Colon (tissue), 2 donors: ENCODE measurements at regions not wholly inside any gene's neighbourhood (a gene's known extent, or its start where the extent isn't known, plus 50 kb on each side); places are given as distances from the start of the nearest gene placed in this dataset.

Experiments used
- FAIRE-seq: peaks from 2 replicates; lab custom pipeline; 2012; peaks lifted over from hg19 to GRCh38; lab: Jason Lieb, UNC
- donor health status: control.
- donor health status: control.

- no peak for FAIRE-seq
Measured at GRCh38 chr15:97026781-97027180, 696.3 kb downstream of the NR2F2 start.

DNA sequence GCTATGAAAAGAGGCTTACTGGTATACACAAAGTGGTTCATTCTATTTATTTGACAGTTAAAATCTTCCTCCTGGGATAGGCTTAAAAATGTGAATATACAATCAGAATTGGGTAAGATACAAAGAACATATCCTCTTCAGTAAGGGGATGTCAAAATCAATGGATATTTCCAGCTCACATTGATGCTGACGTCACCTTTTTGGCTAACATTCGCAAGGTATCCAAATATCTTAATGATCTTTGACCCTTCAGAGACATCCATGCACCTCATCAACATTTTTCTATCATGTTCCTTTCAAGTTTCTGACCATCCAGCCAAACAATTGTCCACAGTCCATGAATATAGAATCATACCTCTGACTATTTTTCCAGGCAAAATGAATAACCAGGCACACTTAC is 697.3 kb downstream of the NR2F2 start:
- FAIRE-seq: no peak

GRCh38 chr15:97030251-97030650 is 699.8 kb downstream of the NR2F2 start:
- no peak for FAIRE-seq

- FAIRE-seq: no peak
Measured at GRCh38 chr15:97036301-97036700, 705.8 kb downstream of the NR2F2 start.

- FAIRE-seq: no peak
Measured at GRCh38 chr15:97037080-97037479, 706.6 kb downstream of the NR2F2 start.

GRCh38 chr15:97045666-97046421 is 715.3 kb downstream of the NR2F2 start:
- FAIRE-seq: no peak

DNA sequence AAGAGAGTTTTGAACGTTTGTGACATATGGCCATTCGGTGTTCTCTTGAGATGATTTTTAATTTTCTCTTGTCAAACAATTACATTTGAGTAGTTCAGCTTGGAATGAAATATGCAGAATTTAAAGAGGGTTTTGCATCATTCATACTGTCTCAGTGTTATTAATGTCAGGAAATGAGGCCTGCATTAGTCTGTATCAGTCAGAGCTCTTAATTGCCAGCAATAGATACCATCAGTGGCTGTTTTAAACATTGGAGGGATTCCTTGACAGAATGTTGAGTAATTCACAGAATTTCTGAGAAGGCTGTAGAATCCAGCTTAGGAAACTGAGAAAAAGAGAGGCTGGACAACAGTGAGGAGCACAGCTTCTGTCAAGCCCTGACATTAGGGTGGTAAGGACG is 722.0 kb downstream of the NR2F2 start:
- FAIRE-seq: no peak

- FAIRE-seq: no peak
Measured at GRCh38 chr15:97053635-97054034, 723.1 kb downstream of the NR2F2 start.

- no peak for FAIRE-seq
Measured at GRCh38 chr15:97057503-97057902, 727.0 kb downstream of the NR2F2 start.

- FAIRE-seq: no peak
Measured at GRCh38 chr15:97059281-97059680, 728.8 kb downstream of the NR2F2 start.

DNA sequence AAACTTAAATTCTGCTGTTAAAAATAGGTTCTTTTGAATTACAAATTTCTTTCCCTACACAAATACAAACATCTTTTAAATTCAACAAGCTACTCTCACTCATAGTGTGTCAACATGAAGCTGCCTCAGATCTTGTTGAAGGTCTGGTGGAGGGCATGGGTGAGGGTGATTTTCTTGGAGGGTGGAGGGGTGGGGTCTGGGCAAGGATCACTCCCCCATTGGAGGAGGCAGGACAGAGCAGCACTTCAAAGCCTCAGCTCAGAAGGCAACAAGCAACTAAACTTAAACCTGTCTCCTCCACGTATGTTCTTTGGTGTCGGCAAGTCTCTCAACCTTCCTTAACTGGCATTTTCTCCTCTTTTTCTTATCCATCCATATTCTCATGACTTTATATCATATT is 730.9 kb downstream of the NR2F2 start:
- no peak for FAIRE-seq

DNA sequence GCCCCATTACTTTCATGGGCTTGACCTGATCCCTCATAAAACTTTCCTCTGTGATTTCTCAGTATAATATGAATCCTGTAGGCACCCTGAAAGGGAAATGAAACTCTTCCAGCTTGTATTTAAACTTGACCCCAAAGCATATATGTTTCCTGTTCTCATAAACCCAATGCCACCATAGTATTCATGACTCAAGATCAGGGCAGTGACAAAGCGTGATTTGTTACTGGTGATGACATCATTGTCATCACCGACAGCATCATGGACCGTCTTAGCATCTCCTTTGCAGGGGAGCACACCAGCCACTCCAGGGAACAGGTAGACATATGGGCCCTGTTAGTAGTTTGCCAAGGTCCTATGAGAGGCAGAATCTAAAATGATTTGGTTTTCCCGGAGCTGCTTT is 741.2 kb downstream of the NR2F2 start:
- FAIRE-seq: no peak

DNA sequence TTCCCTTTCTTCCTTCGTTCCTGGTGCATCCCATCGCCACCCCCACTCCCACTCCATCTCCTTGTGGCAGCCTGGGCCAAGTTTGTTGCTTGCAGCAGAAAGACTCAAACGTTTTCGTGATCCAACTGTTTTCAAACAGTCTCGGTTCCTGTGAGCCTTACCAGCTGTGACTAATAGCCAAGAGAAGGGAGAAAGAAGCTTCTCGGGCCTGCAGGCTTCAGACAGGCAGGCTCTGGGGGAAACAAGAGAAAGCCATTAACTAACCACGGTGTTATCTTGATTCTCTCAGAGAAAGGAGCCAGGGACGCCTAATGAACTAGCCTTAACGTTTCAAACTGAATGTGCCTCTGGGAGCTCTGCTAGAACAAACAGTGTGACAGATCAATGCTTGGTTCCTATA is 742.0 kb downstream of the NR2F2 start:
- no peak for FAIRE-seq

- FAIRE-seq: no peak
Measured at GRCh38 chr15:97076011-97076410, 745.5 kb downstream of the NR2F2 start.

GRCh38 chr15:97077975-97078374 is 747.5 kb downstream of the NR2F2 start:
- no peak for FAIRE-seq

DNA sequence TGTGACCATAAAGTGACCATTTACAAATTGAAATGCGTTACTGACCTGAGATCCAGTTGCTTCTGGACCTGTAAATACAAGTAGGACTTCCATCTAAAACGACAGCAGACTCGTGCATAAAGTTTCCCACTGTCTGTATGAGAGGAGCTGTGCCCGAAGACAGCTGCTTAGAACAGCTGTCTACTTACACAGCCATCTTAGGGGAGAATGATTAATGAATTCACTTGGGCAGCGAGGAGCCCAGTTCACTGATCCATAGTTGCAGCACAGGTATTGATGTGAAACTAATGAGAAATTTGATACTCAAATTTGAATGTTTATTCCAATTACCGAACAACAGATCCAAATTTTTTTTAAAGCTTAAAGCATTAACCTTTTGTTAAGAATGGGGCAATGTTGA is 748.1 kb downstream of the NR2F2 start:
- FAIRE-seq: no peak

DNA sequence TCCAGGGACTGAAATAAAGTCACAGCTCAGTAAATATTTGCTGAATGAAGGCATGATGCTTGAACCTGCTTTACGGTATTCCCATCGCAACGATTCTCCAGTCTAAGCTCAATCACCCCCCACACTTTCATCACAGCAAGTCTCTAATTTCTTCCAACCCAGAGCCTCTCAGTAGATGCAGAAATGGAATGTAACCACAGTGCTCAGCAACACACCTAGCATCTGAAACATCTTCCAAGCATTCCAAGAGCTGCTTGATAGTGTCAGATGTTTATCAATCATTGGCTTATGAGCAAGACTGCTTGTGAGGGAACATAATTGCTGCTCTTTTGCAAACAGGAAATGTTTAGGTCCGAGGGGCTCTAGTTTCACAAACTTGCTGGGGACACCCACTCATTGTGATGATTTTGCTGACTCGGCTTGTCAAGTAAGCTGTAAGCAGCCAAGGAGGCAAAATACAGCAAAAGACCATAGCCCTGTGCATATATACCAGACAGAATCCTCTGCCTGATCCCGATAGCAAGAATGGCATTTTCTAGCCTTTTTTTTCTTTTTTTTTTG is 751.2 kb downstream of the NR2F2 start:
- no peak for FAIRE-seq

DNA sequence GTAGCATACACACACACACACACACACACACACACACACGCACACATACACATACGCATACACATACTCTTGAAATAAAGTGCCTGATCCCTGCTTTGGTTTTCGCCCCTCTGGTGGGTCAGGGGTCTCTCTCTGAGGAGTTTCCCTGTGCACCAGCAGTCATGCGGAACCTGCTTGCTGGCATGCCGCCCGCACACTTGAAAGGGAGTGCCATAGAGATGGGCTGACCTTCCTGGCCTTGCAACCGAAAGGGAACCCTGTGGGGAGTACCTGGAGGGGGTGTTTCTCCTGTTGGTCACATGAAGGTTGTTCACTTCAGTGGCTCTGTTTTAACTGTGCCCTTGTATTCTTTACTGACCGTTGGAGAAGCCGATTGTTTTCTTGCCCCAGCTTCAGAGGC is 752.3 kb downstream of the NR2F2 start:
- FAIRE-seq: no peak

GRCh38 chr15:97084650-97085049 is 754.1 kb downstream of the NR2F2 start:
- no peak for FAIRE-seq

GRCh38 chr15:97085731-97086130 is 755.2 kb downstream of the NR2F2 start:
- no peak for FAIRE-seq

DNA sequence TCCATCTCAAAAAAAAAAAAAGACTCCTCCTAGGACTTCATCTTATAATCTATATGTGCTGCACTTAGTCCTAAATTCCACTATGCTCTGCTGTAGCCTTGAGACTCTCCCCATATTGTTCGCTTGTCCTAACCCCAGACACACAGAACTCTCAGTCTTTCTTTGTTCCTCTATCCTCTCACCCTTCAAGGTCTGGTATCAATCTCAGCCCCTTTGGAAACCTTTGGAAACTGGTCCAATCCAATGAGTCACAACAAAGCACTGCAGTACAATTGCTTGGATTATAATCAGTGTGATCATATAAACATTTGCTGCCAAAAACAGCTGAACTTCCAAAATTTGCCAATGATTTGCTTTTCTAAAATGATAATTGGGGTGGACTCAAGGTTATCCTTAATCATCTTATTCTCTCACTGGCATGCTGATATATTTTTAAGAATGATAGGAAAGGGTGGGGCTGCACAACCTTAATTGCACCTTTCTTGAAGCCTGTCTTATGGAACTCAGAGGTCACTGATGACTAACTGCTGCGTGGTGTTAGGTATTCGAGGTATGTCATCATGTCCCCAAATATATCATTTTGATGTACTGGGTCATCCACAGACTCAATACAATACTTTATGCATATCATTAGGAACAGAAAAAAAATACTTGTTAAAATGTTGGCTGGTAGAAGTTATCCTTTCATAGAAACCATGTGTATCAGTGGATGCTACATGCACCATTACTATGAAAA is 756.7 kb downstream of the NR2F2 start:
- FAIRE-seq: no peak

- FAIRE-seq: no peak
Measured at GRCh38 chr15:97091093-97091492, 760.6 kb downstream of the NR2F2 start.

- FAIRE-seq: no peak
Measured at GRCh38 chr15:97092656-97093055, 762.2 kb downstream of the NR2F2 start.
